Liver (tissue), 8 donors: ENCODE measurements at regions not wholly inside any gene's neighbourhood (a gene's known extent, or its start where the extent isn't known, plus 50 kb on each side); places are given as distances from the start of the nearest gene placed in this dataset.

Source experiments
- DNase-seq: peaks from one replicate; pipeline ENCODE4 v3.0.0-alpha.2; 2017; ENCODE audit warnings: low spot score
- H3K27ac ChIP-seq, 2 donors: one replicate each; pipeline ENCODE4 v1.7.0; 2013; ENCODE audit warnings: inconsistent platforms in 2 of 2, low read length in 2 of 2, control low read depth in 1 of 2, low read depth in 1 of 2, mild to moderate bottlenecking in 1 of 2
- H3K27me3 ChIP-seq, 4 donors: one replicate each; pipeline versions ENCODE4 v1.6.1 to v1.7.0; 2013; ENCODE audit warnings: low read length in 3 of 4, inconsistent platforms in 1 of 4, mild to moderate bottlenecking in 1 of 4, moderate library complexity in 1 of 4; ENCODE audit not compliant: control insufficient read depth in 4 of 4, insufficient read depth in 4 of 4
- H3K36me3 ChIP-seq, 4 donors: one replicate each; pipeline versions ENCODE4 v1.6.1 to v1.7.0; 2013; ENCODE audit warnings: low read length in 3 of 4, mild to moderate bottlenecking in 3 of 4, low read depth in 1 of 4, moderate library complexity in 1 of 4; ENCODE audit not compliant: control insufficient read depth in 4 of 4, insufficient read depth in 3 of 4
- H3K4me1 ChIP-seq, 4 donors: one replicate each; pipeline versions ENCODE4 v1.6.1 to v1.7.0; 2013; ENCODE audit warnings: low read length in 3 of 4, mild to moderate bottlenecking in 3 of 4, moderate library complexity in 1 of 4; ENCODE audit not compliant: control insufficient read depth in 4 of 4, insufficient read depth in 4 of 4
- H3K4me3 ChIP-seq, 3 donors: one replicate each; pipeline versions ENCODE4 v1.6.1 to v1.7.0; 2013; ENCODE audit warnings: low read length in 3 of 3, control low read depth in 1 of 3, low read depth in 1 of 3, mild to moderate bottlenecking in 1 of 3
- H3K9ac ChIP-seq, 2 donors: one replicate each; pipeline ENCODE4 v1.7.0; 2013; ENCODE audit warnings: low read length in 2 of 2, mild to moderate bottlenecking in 2 of 2, moderate library complexity in 2 of 2, control low read depth in 1 of 2, low read depth in 1 of 2
- H3K9me3 ChIP-seq, 4 donors: one replicate each; pipeline versions ENCODE4 v1.6.1 to v1.7.0; 2013; ENCODE audit warnings: low read length in 3 of 4; ENCODE audit not compliant: control insufficient read depth in 4 of 4
- CTCF ChIP-seq: fragments of 150-350 bp; IDR thresholded peaks from 2 replicates; pipeline ENCODE4 v1.5.1; 2017; ENCODE audit warnings: improper control_type of control experiment, low read depth, low read length; ENCODE audit not compliant: missing input control
- EGR1 ChIP-seq, 2 donors: IDR thresholded peaks; 2 replicates each; pipeline ENCODE4 v1.6.1; 2016 to 2018; ENCODE audit warnings: antibody characterized with exemption in 2 of 2, low read depth in 2 of 2
- FOXA2 ChIP-seq: IDR thresholded peaks from 2 replicates; pipeline ENCODE4 v1.6.1; 2016; ENCODE audit warnings: antibody characterized with exemption
- GABPA ChIP-seq, 2 donors: IDR thresholded peaks in 1 of 2; conservative IDR thresholded peaks in 1 of 2; 2 replicates each; pipeline ENCODE4 v1.6.1; 2016; ENCODE audit warnings: antibody characterized with exemption in 2 of 2, mild to moderate bottlenecking in 1 of 2, moderate library complexity in 1 of 2
- HNF4A ChIP-seq, 2 donors: conservative IDR thresholded peaks; 2 replicates each; pipeline ENCODE4 v1.6.1; 2016; ENCODE audit warnings: antibody characterized with exemption in 2 of 2, mild to moderate bottlenecking in 2 of 2
- JUND ChIP-seq, 2 donors: IDR thresholded peaks; 2 replicates each; pipeline ENCODE4 v1.6.1; 2016; ENCODE audit warnings: antibody characterized with exemption in 2 of 2
- MAX ChIP-seq: IDR thresholded peaks from 2 replicates; pipeline ENCODE4 v1.6.1; 2016; ENCODE audit warnings: antibody characterized with exemption
- NR2F2 ChIP-seq: IDR thresholded peaks from 2 replicates; pipeline ENCODE4 v1.6.1; 2016; ENCODE audit warnings: antibody characterized with exemption
- RAD21 ChIP-seq, 2 donors: IDR thresholded peaks; 2 replicates each; pipeline ENCODE4 v1.6.1; 2016; ENCODE audit warnings: antibody characterized with exemption in 2 of 2, mild to moderate bottlenecking in 2 of 2
- RXRA ChIP-seq, 2 donors: IDR thresholded peaks; 2 replicates each; pipeline ENCODE4 v1.6.1; 2017 to 2018; ENCODE audit warnings: antibody characterized with exemption in 2 of 2, mild to moderate bottlenecking in 1 of 2
- SP1 ChIP-seq: IDR thresholded peaks from 2 replicates; pipeline ENCODE4 v1.6.1; 2018; ENCODE audit warnings: antibody characterized with exemption, mild to moderate bottlenecking
- TAF1 ChIP-seq: conservative IDR thresholded peaks from 2 replicates; pipeline ENCODE4 v1.6.1; 2016; ENCODE audit warnings: antibody characterized with exemption, mild to moderate bottlenecking
- YY1 ChIP-seq: IDR thresholded peaks from 2 replicates; pipeline ENCODE4 v1.6.1; 2016; ENCODE audit warnings: antibody characterized with exemption, mild to moderate bottlenecking
- WGBS: extraction: QIAGEN DNeasy Blood & Tissue Kit; methylation state at CpG from one replicate; pipeline ENCODE4 v1.1.7; 2013; 5-methylcytosine and 5-hydroxymethylcytosine counted together
- TF ChIP-seq, protein P1 (sequence below): IDR thresholded peaks from 2 replicates; pipeline ENCODE4 v1.6.1; 2016; ENCODE audit warnings: antibody characterized with exemption
- TF ChIP-seq, protein P2 (sequence below): IDR thresholded peaks from 2 replicates; pipeline ENCODE4 v1.6.1; 2016; ENCODE audit warnings: antibody characterized with exemption, mild to moderate bottlenecking
- donor health status: healthy.
- donor health status: healthy.
- donor health status: healthy.
- donor health status: healthy.
- donor health status: healthy.

DNA sequence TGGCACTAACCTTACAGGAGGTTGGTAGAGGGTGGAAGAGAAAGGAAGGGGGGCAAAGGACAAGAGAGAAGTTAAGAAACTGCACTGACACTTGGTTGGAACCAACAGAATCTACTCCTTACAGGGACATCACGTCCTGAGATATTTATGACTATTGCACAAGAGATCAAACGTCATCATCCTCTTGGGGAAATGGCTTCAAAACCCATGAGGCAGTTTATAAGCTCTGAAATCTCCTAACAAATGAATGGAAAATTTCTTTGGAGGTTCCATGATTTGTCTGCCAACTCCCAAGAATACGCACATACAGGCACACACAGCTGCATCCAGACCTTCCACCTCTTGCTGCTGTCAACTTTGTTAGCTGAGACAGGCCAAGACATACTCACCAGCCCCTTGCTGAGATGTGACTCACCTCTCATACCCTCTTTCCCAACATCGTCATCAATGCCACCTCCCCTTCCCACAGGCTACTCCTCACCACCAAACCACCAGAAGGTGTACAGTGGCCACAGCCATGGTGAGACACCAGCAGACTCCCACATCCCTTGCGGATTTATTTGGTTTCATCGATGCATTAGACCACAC lies 135.5 kb downstream of the SETD4 start:
- H3K27me3 ChIP-seq = no peaks in the 10 kb centered on the region
- H3K4me1 ChIP-seq = no peaks in the 10 kb centered on the region
- no peaks in the 10 kb centered on the region for H3K36me3 ChIP-seq
- H3K27ac ChIP-seq = no peak overlapping the region
- TF ChIP-seq FOXA2 = no peak
- TF ChIP-seq, protein P1, sequence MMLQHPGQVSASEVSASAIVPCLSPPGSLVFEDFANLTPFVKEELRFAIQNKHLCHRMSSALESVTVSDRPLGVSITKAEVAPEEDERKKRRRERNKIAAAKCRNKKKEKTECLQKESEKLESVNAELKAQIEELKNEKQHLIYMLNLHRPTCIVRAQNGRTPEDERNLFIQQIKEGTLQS = no peak
- no peak for TF ChIP-seq GABPA (IDR thresholded peaks at IDR 0.05 in 1 of 2, conservative IDR thresholded peaks at IDR 0.05 in 1 of 2)
- TF ChIP-seq SP1 = no peak
- TF ChIP-seq TAF1 = no peak
- TF ChIP-seq CTCF = no peak
- no peak for TF ChIP-seq MAX
- TF ChIP-seq YY1 = no peak
- TF ChIP-seq, protein P2, sequence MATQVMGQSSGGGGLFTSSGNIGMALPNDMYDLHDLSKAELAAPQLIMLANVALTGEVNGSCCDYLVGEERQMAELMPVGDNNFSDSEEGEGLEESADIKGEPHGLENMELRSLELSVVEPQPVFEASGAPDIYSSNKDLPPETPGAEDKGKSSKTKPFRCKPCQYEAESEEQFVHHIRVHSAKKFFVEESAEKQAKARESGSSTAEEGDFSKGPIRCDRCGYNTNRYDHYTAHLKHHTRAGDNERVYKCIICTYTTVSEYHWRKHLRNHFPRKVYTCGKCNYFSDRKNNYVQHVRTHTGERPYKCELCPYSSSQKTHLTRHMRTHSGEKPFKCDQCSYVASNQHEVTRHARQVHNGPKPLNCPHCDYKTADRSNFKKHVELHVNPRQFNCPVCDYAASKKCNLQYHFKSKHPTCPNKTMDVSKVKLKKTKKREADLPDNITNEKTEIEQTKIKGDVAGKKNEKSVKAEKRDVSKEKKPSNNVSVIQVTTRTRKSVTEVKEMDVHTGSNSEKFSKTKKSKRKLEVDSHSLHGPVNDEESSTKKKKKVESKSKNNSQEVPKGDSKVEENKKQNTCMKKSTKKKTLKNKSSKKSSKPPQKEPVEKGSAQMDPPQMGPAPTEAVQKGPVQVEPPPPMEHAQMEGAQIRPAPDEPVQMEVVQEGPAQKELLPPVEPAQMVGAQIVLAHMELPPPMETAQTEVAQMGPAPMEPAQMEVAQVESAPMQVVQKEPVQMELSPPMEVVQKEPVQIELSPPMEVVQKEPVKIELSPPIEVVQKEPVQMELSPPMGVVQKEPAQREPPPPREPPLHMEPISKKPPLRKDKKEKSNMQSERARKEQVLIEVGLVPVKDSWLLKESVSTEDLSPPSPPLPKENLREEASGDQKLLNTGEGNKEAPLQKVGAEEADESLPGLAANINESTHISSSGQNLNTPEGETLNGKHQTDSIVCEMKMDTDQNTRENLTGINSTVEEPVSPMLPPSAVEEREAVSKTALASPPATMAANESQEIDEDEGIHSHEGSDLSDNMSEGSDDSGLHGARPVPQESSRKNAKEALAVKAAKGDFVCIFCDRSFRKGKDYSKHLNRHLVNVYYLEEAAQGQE = no peak
- TF ChIP-seq RXRA (IDR thresholded peaks at IDR 0.05) = no peak
- no peak for TF ChIP-seq RAD21 (IDR thresholded peaks at IDR 0.05)
- TF ChIP-seq HNF4A (conservative IDR thresholded peaks at IDR 0.05) = no peak
- H3K9me3 ChIP-seq = peaks cover 0 to under 1% (median 0%) of the 10 kb centered on the region in 4 donors
- no peak overlapping the region for H3K9ac ChIP-seq
- 82% methylated on average over 6 of the region's 6 CpGs for WGBS
- H3K4me3 ChIP-seq = no peak overlapping the region
- DNase-seq = no peak

- Histone ChIP-seq H3K27me3 (no peaks in the 10 kb centered on the region), H3K4me3 (no peak overlapping the region), H3K4me1 (no peaks in the 10 kb centered on the region), H3K9ac (no peak overlapping the region), H3K9me3 (peaks cover 2 to 9% (median 3%) of the 10 kb centered on the region in 4 donors), H3K36me3 (no peaks in the 10 kb centered on the region), H3K27ac (no peak overlapping the region)
- no peak for DNase-seq
- 75% methylated on average over 5 of the region's 5 CpGs for WGBS
- TF ChIP-seq SP1 (no peak), JUND (IDR thresholded peaks at IDR 0.05) (no peak), EGR1 (IDR thresholded peaks at IDR 0.05; ENCODE audit: low read depth in 2 of 2) (no peak), TAF1 (no peak), CTCF (no peak), GABPA (IDR thresholded peaks at IDR 0.05 in 1 of 2, conservative IDR thresholded peaks at IDR 0.05 in 1 of 2) (no peak), NR2F2 (no peak)
- TF ChIP-seq, protein P2 = no peak
Observed at GRCh38 chr21:35923971-35924370, 136.4 kb downstream of the SETD4 start.
